IgD-negative memory B cell (primary cell): ENCODE measurements at regions not wholly inside any gene's neighbourhood (a gene's known extent, or its start where the extent isn't known, plus 50 kb on each side); places are given as distances from the start of the nearest gene placed in this dataset.

Experiments used
- H3K27ac Mint-ChIP-seq, 3 donors: one replicate each; pipeline ENCODE4 v1.8.0; 2020 to 2022; ENCODE audit warnings: mild to moderate bottlenecking in 3 of 3, mixed read lengths in 3 of 3, moderate library complexity in 1 of 3
- H3K27me3 Mint-ChIP-seq: one replicate; pipeline ENCODE4 v1.8.0; 2021; ENCODE audit warnings: mixed read lengths
- H3K36me3 Mint-ChIP-seq: one replicate; pipeline ENCODE4 v1.8.0; 2020; ENCODE audit warnings: mild to moderate bottlenecking, mixed read lengths
- H3K4me1 Mint-ChIP-seq, 3 donors: one replicate each; pipeline ENCODE4 v1.8.0; 2020 to 2022; ENCODE audit warnings: mixed read lengths in 3 of 3, mild to moderate bottlenecking in 1 of 3
- H3K4me3 Mint-ChIP-seq, 4 donors: one replicate each; pipeline ENCODE4 v1.8.0; 2020 to 2022; ENCODE audit warnings: mild to moderate bottlenecking in 4 of 4, mixed read lengths in 4 of 4, moderate library complexity in 3 of 4
- H3K9me3 Mint-ChIP-seq, 3 donors: one replicate each; pipeline ENCODE4 v1.8.0; 2020 to 2021; ENCODE audit warnings: mixed read lengths in 3 of 3, mild to moderate bottlenecking in 1 of 3

DNA sequence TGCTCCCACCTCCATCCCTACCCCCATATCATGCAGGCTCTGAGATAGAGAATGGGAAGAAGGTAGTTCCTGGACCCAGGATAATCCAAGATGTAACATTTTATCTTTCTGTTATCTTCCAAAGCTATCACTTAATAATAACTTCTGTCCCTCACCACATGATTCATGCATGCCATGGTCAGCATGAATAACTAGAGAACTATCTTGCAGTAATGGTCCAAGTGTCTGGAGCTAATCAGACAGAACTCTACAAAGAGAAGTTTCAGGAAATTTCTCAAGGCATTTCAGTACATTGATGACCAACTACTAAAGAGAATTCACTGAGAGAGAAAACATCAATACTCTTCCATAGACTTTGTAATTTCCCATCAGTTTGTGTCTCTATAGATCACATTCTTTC is 1469.7 kb upstream of the PIK3C3 start:
- Mint-ChIP-seq H3K4me1 (no peaks in the 10 kb centered on the region), H3K4me3 (no peak overlapping the region), H3K27ac (no peak overlapping the region), H3K9me3 (peaks cover 2 to 19% (median 6%) of the 10 kb centered on the region in 3 donors), H3K36me3 (no peaks in the 10 kb centered on the region), H3K27me3 (no peaks in the 10 kb centered on the region)

DNA sequence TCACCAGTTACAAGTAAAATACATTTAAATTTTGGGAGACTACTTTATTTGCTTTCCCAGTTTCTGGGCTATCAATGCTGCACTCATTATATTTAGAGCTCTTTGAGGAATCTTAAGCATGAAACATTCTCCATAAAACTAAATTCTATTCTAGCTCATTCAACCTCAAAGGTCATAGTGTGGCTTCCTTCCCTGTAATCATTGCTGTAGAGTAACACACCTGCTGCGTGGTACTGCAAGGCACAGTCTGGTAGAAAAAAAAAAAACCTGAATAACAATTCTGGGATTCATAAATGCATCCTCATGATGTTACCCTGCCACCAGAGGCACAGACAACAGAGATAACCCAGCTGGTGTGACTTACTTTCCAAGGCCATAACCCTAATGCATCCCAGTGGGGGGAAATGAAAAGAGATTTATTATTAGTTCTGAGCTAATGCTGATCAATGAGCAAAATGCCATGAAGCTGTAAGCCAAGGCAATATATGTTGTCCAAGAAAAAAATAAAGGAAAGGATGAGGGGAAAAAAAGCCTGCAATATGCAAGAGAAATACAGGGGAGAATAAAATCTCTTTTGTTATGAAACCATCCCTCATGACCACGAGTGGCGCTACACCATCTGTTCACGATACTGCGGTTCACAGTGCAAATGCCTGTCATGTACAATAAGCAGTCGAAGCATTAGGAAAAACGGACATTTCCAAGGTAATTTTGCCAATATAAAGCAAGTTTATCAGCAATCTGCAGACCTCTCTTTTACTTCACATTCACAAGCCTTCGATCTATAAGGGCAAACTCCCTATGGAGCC is 1481.6 kb upstream of the PIK3C3 start:
- Mint-ChIP-seq H3K4me3 (no peak overlapping the region), H3K27me3 (no peaks in the 10 kb centered on the region), H3K9me3 (peaks cover 0 to 6% (median 4%) of the 10 kb centered on the region in 3 donors), H3K36me3 (no peaks in the 10 kb centered on the region), H3K4me1 (no peaks in the 10 kb centered on the region), H3K27ac (no peak overlapping the region)

DNA sequence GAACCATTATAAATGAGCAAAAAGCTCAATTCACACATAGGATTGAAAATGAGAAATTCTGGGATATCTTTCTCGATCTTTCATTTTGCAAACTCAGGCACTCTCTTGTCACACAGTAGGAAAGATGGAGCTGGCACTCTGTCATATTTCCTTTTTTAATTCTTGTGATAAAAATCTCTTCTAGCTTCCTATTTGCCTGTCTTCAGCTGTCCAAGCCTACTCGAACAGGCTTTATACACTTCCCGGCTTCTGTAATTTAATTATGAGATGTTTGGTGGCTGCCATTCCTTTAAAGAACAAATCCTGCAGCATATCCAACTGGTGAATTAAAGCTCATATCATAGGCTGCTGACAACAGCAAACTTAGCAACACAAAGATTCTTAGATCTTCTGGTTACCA is 1484.3 kb upstream of the PIK3C3 start:
- Mint-ChIP-seq H3K4me1 (no peaks in the 10 kb centered on the region), H3K36me3 (no peaks in the 10 kb centered on the region), H3K9me3 (peaks cover 0 to 8% (median 7%) of the 10 kb centered on the region in 3 donors), H3K4me3 (no peak overlapping the region), H3K27me3 (no peaks in the 10 kb centered on the region), H3K27ac (no peak overlapping the region)

DNA sequence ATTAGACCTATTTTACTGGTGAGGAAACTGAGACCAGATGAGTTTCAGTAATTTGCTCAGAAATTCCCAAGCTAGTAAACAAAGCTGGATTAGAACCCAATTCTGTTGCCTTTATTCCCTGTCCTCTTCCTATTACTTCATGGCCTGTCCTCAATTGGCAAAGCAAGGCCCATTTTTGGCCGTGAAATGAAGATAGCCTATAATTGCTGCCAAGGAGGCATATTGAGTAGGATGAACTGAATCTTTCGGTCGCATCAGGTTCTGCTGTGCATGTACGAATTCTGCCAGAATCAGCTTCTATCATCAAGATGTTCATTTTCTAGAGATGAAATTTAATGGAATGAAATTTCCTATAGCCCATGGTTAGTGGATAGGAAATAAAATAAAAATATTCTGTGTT is 1485.2 kb upstream of the PIK3C3 start:
- Mint-ChIP-seq H3K4me1 (no peaks in the 10 kb centered on the region), H3K9me3 (peaks cover 0 to 8% (median 8%) of the 10 kb centered on the region in 3 donors), H3K4me3 (no peak overlapping the region), H3K27ac (no peak overlapping the region), H3K27me3 (no peaks in the 10 kb centered on the region), H3K36me3 (no peaks in the 10 kb centered on the region)

DNA sequence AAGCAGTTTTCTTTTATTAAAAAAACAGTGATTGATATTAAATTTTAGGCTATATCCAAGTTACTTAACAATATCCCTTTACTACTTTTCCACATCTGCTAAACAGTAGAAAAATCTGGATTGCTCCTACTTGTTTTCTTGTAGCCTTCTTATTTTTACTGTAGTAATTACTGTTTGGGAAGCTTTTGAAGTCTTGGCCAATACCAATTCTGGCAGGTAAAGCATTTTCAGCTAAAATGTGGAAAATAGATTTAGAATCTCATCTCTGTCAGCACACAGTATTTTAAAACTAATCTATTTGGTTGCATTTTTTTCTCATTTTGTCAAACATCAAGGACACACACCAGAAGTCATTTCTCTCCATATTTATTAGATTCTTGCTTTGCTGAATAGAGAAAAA is 1485.7 kb upstream of the PIK3C3 start:
- Mint-ChIP-seq H3K9me3 (peaks cover 0 to 8% (median 8%) of the 10 kb centered on the region in 3 donors), H3K4me3 (no peak overlapping the region), H3K27me3 (no peaks in the 10 kb centered on the region), H3K36me3 (no peaks in the 10 kb centered on the region), H3K4me1 (no peaks in the 10 kb centered on the region), H3K27ac (no peak overlapping the region)

DNA sequence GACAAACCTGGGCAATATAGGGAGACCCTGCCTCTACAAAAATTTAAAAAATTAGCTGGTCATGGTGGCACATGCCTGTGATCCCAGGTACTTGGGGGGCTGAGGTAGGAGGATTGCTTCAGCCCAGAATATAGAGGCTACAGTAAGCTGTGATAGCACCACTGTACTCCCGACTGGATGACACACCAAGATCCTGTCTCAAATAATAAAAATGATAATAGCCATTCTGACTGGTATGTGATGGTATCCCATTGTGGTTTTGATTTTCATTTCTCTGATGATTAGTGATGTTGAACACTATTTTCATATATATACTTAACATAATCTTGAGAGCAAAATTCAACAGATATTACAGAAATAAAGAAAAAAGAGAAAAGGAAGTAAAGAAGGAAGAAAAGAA is 1491.0 kb upstream of the PIK3C3 start:
- H3K27me3 Mint-ChIP-seq, result no peaks in the 10 kb centered on the region
- H3K9me3 Mint-ChIP-seq, result peaks cover 4 to 9% (median 4%) of the 10 kb centered on the region in 3 donors
- no peaks in the 10 kb centered on the region for H3K36me3 Mint-ChIP-seq

DNA sequence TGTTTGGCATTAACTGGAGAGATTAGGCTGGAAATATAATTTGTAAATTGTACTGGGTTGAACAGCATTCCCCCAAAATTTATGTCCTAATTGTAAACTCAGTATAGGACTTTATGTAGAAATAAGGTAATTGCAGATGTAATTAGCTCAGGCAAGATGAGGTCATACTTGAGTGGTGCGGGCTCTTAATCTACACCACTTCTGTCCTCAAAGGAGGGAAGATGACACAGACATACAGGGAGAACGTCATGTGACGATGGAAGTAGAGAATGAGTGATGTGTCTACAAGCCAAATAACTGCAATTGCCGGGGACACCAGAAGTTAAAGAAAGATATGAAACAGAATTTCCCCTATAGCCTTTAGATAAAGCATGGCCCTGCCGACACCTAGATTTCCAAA is 1501.1 kb upstream of the PIK3C3 start:
- no peak overlapping the region for H3K4me3 Mint-ChIP-seq
- no peaks in the 10 kb centered on the region for H3K36me3 Mint-ChIP-seq
- peaks cover 0 to 38% (median 9%) of the 10 kb centered on the region in 3 donors for H3K9me3 Mint-ChIP-seq
- H3K27me3 Mint-ChIP-seq, result no peaks in the 10 kb centered on the region
- no peak overlapping the region for H3K27ac Mint-ChIP-seq
- no peaks in the 10 kb centered on the region for H3K4me1 Mint-ChIP-seq

More for the DNA sequence above, 1491.0 kb upstream of the PIK3C3 start:
- Mint-ChIP-seq H3K4me3 (no peak overlapping the region), H3K27ac (no peak overlapping the region), H3K4me1 (no peaks in the 10 kb centered on the region)

DNA sequence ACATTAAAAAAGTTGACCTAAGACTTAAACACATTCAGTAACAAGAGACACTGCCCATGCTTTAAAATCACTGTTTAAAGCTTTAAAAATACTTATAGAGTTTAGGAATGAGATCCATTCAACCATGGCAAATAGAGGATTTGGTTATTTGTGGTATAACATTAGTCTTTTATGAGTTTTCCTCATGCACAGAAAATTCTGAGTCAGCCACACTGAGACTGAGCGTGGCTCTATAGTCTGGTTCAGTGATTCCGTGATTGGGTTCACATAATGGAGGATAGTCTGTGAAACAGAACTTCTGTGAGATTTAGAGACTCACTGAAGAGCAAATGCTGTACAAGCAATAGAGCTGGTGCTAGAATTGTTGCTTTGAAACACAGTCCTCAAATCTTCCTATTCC is 1502.4 kb upstream of the PIK3C3 start:
- Mint-ChIP-seq H3K9me3 (peaks cover 2 to 40% (median 9%) of the 10 kb centered on the region in 3 donors), H3K4me1 (no peaks in the 10 kb centered on the region)

DNA sequence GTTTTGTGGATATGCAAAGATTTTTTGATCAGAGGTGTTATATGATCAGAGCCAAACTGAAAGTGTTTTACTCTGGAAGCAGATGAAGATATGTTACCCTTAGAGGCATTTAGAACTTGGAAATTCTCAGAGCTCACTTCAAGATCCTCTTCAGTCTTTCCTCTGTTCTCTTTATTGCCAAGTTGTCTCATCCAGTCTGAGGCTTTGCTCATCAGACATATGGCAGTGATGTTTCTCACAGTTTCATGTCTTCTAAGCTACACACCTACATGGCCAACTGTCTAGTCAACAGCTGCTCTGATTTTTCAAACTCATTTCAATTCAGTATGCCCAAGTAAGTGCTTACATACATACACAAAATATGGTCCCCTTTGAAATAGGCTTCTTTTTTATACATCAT is 1504.3 kb upstream of the PIK3C3 start:
- H3K27ac Mint-ChIP-seq, result no peak overlapping the region
- H3K27me3 Mint-ChIP-seq, result no peaks in the 10 kb centered on the region
- H3K9me3 Mint-ChIP-seq, result peaks cover 2 to 32% (median 11%) of the 10 kb centered on the region in 3 donors
- no peaks in the 10 kb centered on the region for H3K36me3 Mint-ChIP-seq
- no peaks in the 10 kb centered on the region for H3K4me1 Mint-ChIP-seq
- H3K4me3 Mint-ChIP-seq, result no peak overlapping the region

More for the DNA sequence above, 1502.4 kb upstream of the PIK3C3 start:
- Mint-ChIP-seq H3K4me3 (no peak overlapping the region), H3K36me3 (no peaks in the 10 kb centered on the region), H3K27ac (no peak overlapping the region), H3K27me3 (no peaks in the 10 kb centered on the region)

DNA sequence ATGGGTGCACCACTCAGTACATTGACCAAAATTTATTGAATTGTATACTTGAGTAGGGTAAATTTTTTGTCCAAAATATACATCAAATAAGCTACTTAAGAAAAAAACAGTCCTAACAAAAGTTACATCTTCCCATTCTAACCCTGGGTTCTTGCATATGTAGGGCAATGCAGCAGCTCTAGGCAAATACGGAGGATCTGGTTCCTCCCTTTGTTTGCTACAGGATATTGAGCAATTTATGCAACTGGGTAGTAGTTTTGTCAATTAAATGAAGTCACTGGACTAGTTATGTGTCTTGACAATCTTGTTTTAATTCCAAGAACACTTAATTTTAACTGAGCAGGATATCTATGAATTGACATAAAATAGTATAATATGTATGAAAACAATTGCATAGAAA is 1507.2 kb upstream of the PIK3C3 start:
- H3K9me3 Mint-ChIP-seq, result peaks cover 2 to 18% (median 6%) of the 10 kb centered on the region in 3 donors
- no peaks in the 10 kb centered on the region for H3K27me3 Mint-ChIP-seq
- H3K36me3 Mint-ChIP-seq, result no peaks in the 10 kb centered on the region
- no peak overlapping the region for H3K4me3 Mint-ChIP-seq
- no peak overlapping the region for H3K27ac Mint-ChIP-seq
- H3K4me1 Mint-ChIP-seq, result no peaks in the 10 kb centered on the region

DNA sequence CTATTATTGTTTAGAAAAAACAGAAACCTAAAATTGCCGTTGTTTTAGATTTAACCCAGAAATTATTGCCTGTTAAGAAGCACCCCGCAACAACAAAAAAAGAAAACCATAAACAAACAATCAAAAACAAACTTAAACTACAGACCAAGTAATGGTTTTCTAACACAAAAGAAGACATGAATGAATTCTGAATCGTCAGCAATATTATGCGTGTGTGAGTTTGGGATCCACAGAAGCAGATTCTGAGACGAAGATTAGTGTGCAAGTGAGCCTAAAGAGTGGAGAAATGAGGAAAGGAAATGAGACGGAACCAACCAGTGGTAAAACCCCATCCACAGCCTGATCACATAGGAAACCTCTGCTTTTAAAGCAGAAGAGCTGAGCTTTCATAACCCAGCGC is 1514.9 kb upstream of the PIK3C3 start:
- no peaks in the 10 kb centered on the region for H3K4me1 Mint-ChIP-seq
- H3K4me3 Mint-ChIP-seq, result no peak overlapping the region
- H3K27me3 Mint-ChIP-seq, result no peaks in the 10 kb centered on the region
- peaks cover 0 to 2% (median 2%) of the 10 kb centered on the region in 3 donors for H3K9me3 Mint-ChIP-seq
- no peaks in the 10 kb centered on the region for H3K36me3 Mint-ChIP-seq
- no peak overlapping the region for H3K27ac Mint-ChIP-seq

DNA sequence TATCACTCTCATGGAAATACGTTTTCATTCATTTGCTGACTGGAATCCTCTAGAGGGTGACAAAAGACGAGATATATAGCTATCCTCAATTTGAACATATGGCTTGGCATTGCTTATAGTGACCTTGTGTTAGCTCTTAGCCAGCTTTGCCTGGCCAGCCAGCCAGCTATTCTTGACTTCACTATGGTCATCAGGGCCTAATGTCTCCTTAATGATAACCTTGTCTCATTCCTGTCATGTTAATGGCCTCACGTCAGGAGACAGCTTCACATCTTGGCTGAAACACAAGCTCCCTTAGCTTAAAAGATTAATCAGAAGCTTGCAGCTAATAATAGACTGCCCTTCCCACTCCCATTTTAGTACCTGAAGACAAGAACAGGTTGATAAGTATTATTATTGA is 1517.5 kb upstream of the PIK3C3 start:
- no peak overlapping the region for H3K4me3 Mint-ChIP-seq
- H3K27ac Mint-ChIP-seq, result no peak overlapping the region
- H3K36me3 Mint-ChIP-seq, result no peaks in the 10 kb centered on the region
- H3K4me1 Mint-ChIP-seq, result no peaks in the 10 kb centered on the region
- H3K27me3 Mint-ChIP-seq, result no peaks in the 10 kb centered on the region
- H3K9me3 Mint-ChIP-seq, result peaks cover 0 to 2% (median 2%) of the 10 kb centered on the region in 3 donors

DNA sequence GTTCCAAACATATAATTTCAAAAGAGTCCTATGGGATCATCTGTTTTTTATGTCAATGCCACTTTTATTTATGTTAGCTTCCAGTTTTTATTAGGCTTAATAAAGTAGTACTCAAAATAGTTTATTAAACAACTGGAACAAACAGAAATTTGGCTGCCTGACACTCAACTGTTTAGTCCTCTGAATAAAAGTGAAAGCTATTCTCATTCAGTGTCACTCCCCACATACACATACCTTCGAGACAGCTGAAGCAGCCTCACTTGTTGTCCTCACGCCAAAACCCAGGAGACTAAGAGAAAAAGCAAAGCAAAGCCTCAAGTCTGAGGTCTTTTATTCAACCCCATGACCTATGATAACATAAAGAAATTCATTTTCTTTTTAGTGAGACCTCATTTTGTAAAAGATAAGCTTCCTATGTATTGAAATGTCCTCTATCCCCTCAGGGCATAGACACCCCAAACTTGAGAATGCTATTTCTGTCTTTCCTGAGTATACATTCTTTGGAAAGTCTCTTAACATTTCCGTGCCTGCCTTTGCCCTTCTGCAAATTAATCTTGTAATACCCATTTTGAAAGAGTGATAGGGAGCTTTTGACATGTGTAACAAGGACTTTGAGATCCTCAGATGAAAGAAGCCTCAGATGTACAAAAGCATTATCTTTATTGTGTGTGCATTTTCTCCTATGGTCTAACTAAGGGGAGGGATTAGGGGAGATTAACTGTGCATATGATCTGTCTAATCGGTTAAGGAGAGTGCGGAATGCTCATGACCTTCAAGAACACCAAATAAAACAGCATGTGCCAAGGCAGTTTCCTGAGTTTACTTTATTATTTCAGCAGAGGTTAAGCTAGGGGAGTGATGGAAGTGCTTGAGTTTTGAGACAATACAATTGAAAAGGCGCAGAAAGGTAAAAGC is 1523.7 kb upstream of the PIK3C3 start:
- Mint-ChIP-seq H3K27ac (no peak overlapping the region), H3K9me3 (peaks cover 0 to 2% (median 0%) of the 10 kb centered on the region in 3 donors), H3K4me3 (no peak overlapping the region), H3K27me3 (no peaks in the 10 kb centered on the region), H3K4me1 (no peaks in the 10 kb centered on the region), H3K36me3 (no peaks in the 10 kb centered on the region)

DNA sequence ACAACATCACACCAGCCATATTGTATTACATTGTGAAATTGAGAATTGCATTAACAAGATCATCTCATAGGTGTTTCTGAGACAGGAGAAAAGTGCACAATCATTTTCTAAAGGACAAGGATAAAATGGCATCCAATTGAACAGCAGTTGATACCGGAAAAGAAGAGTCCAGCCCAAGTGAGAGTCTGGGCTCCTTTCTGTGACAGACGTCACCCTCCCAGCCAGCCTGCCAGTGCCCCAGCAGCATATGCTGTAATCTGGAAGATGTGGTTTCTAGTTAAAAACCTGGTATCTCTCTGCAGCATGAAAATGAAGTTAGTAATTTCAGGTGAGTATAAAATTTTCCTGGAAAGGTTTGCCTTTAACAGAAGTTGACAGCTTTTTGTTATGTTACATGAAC is 1531.7 kb upstream of the PIK3C3 start:
- no peaks in the 10 kb centered on the region for H3K4me1 Mint-ChIP-seq
- no peaks in the 10 kb centered on the region for H3K36me3 Mint-ChIP-seq
- no peak overlapping the region for H3K4me3 Mint-ChIP-seq
- H3K9me3 Mint-ChIP-seq, result peaks cover 4 to 22% (median 7%) of the 10 kb centered on the region in 3 donors
- H3K27ac Mint-ChIP-seq, result no peak overlapping the region
- no peaks in the 10 kb centered on the region for H3K27me3 Mint-ChIP-seq

DNA sequence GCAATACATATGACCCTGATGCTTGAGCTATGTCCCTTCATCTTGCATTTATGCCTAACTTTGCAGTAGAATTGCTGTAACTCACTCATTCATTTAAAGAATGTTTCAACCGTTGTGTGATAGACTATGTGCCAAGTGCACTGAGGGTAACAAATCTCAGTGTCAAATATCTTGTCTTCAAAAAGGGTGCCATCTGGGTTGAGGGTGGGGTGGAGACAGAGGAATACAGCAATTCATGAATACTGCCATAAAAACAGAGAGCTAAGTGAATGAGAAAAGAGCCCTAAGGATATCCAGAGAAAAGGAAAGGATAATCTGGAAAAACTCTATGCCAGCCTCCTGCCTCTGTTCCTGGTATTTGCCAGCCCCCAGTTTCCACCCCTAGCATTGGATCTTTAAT is 1534.4 kb upstream of the PIK3C3 start:
- no peak overlapping the region for H3K4me3 Mint-ChIP-seq
- peaks cover 2 to 22% (median 8%) of the 10 kb centered on the region in 3 donors for H3K9me3 Mint-ChIP-seq
- no peaks in the 10 kb centered on the region for H3K27me3 Mint-ChIP-seq
- no peak overlapping the region for H3K27ac Mint-ChIP-seq
- H3K4me1 Mint-ChIP-seq, result no peaks in the 10 kb centered on the region
- H3K36me3 Mint-ChIP-seq, result no peaks in the 10 kb centered on the region
